H9 (cell line): ENCODE measurements at regions not wholly inside any gene's neighbourhood (a gene's known extent, or its start where the extent isn't known, plus 50 kb on each side); places are given as distances from the start of the nearest gene placed in this dataset.

Experiments used
- DNase-seq: peaks from one replicate; pipeline ENCODE4 v3.0.0-alpha.2; 2017
- H2AFZ ChIP-seq: one replicate; pipeline ENCODE4 v1.6.1; 2013; ENCODE audit warnings: mild to moderate bottlenecking, low read length, control low read depth, moderate library complexity
- H2AK5ac ChIP-seq: 2 replicates; pipeline ENCODE4 v1.6.1; 2013; ENCODE audit warnings: low read length, control low read depth, mixed read lengths; ENCODE audit not compliant: insufficient read length
- H2BK120ac ChIP-seq: one replicate; pipeline ENCODE4 v1.6.1; 2013; ENCODE audit warnings: low read depth, mild to moderate bottlenecking, low read length, control low read depth, inconsistent platforms; ENCODE audit not compliant: poor library complexity, severe bottlenecking
- H2BK12ac ChIP-seq: 2 replicates; pipeline ENCODE4 v1.6.1; 2013; ENCODE audit warnings: low read length, control low read depth, mixed read lengths, low read depth; ENCODE audit not compliant: insufficient read length
- H2BK15ac ChIP-seq: 2 replicates; pipeline ENCODE4 v1.6.1; 2013; ENCODE audit warnings: low read depth, low read length, control low read depth
- H2BK20ac ChIP-seq: one replicate; pipeline ENCODE4 v1.6.1; 2013; ENCODE audit warnings: low read depth, mild to moderate bottlenecking, low read length, control low read depth, inconsistent platforms; ENCODE audit not compliant: poor library complexity, severe bottlenecking
- H2BK5ac ChIP-seq: 2 replicates; pipeline ENCODE4 v1.6.1; 2013; ENCODE audit warnings: low read length, control low read depth, mixed read lengths; ENCODE audit not compliant: insufficient read length
- H3K14ac ChIP-seq: 2 replicates; pipeline ENCODE4 v1.6.1; 2013; ENCODE audit warnings: low read length, control low read depth; ENCODE audit not compliant: insufficient read depth
- H3K18ac ChIP-seq: 2 replicates; pipeline ENCODE4 v1.6.1; 2013; ENCODE audit warnings: low read depth, mild to moderate bottlenecking, mixed read lengths, low read length, control low read depth; ENCODE audit not compliant: insufficient read length
- H3K23ac ChIP-seq: 2 replicates; pipeline ENCODE4 v1.6.1; 2013; ENCODE audit warnings: low read length, control low read depth, mixed read lengths, low read depth; ENCODE audit not compliant: insufficient read length
- H3K23me2 ChIP-seq: 2 replicates; pipeline ENCODE4 v1.6.1; 2013; ENCODE audit warnings: low read depth, mild to moderate bottlenecking, mixed read lengths, low read length, control low read depth; ENCODE audit not compliant: insufficient read length, poor library complexity, severe bottlenecking
- H3K27ac ChIP-seq: 2 replicates; pipeline ENCODE4 v1.5.1; 2013; ENCODE audit warnings: low read length, control low read depth, mixed read lengths, low read depth; ENCODE audit not compliant: insufficient read length
- H3K27me3 ChIP-seq: 2 replicates; pipeline ENCODE4 v1.6.1; 2013; ENCODE audit warnings: low read length, control low read depth, inconsistent platforms; ENCODE audit not compliant: insufficient read depth
- H3K4ac ChIP-seq: 2 replicates; pipeline ENCODE4 v1.6.1; 2013; ENCODE audit warnings: low read depth, mild to moderate bottlenecking, control low read depth, inconsistent platforms, low read length, moderate library complexity
- H3K4me1 ChIP-seq: 2 replicates; pipeline ENCODE4 v1.6.1; 2013; ENCODE audit warnings: low read length, control low read depth, inconsistent platforms; ENCODE audit not compliant: insufficient read depth
- H3K4me2 ChIP-seq: 2 replicates; pipeline ENCODE4 v1.6.1; 2013; ENCODE audit warnings: low read length, control low read depth, mixed read lengths; ENCODE audit not compliant: insufficient read length, insufficient read depth
- H3K56ac ChIP-seq: 2 replicates; pipeline ENCODE4 v1.6.1; 2013; ENCODE audit warnings: low read depth, mild to moderate bottlenecking, mixed read lengths, low read length, control low read depth; ENCODE audit not compliant: insufficient read length
- H3K79me1 ChIP-seq: 2 replicates; pipeline ENCODE4 v1.6.1; 2013; ENCODE audit warnings: low read depth, mild to moderate bottlenecking, moderate library complexity, low read length, control low read depth, inconsistent platforms; ENCODE audit not compliant: insufficient read depth, poor library complexity, severe bottlenecking
- H3K79me2 ChIP-seq: 2 replicates; pipeline ENCODE4 v1.6.1; 2013; ENCODE audit warnings: low read length, control low read depth, inconsistent platforms; ENCODE audit not compliant: insufficient read depth
- H3K9ac ChIP-seq: 2 replicates; pipeline ENCODE4 v1.6.1; 2013; ENCODE audit warnings: low read length, control low read depth, mixed read lengths; ENCODE audit not compliant: insufficient read length; ENCODE audit errors: extremely low read depth
- H3K9me3 ChIP-seq: one replicate; pipeline ENCODE4 v1.6.1; 2013; ENCODE audit warnings: low read depth, low read length, inconsistent platforms; ENCODE audit not compliant: control insufficient read depth
- H3T11ph ChIP-seq: one replicate; pipeline ENCODE4 v1.6.1; 2013; ENCODE audit warnings: mild to moderate bottlenecking, low read length, control low read depth, inconsistent platforms
- H4K20me1 ChIP-seq: one replicate; pipeline ENCODE4 v1.6.1; 2013; ENCODE audit not compliant: control insufficient read depth, insufficient read length, insufficient read depth
- H4K5ac ChIP-seq: 2 replicates; pipeline ENCODE4 v1.6.1; 2013; ENCODE audit warnings: low read depth, mild to moderate bottlenecking, mixed read lengths, low read length, control low read depth; ENCODE audit not compliant: insufficient read length
- H4K8ac ChIP-seq: replicated peaks from 2 replicates; pipeline ENCODE4 v1.6.1; 2013; ENCODE audit warnings: low read length, control low read depth, mixed read lengths, low read depth; ENCODE audit not compliant: insufficient read length
- H4K91ac ChIP-seq: 2 replicates; pipeline ENCODE4 v1.6.1; 2013; ENCODE audit warnings: low read depth, mild to moderate bottlenecking, moderate library complexity, mixed read lengths, low read length, control low read depth; ENCODE audit not compliant: insufficient read length
- H3K27ac Mint-ChIP-seq, 3 experiments: 2 replicates in 2 of 3; 3 replicates in 1 of 3; pipeline ENCODE4 v1.8.0; 2020 to 2021; ENCODE audit warnings: mixed read lengths in 3 of 3, mild to moderate bottlenecking in 1 of 3, moderate library complexity in 1 of 3
- H3K27me3 Mint-ChIP-seq: 2 replicates; pipeline ENCODE4 v1.8.0; 2021; ENCODE audit warnings: low read depth, mild to moderate bottlenecking, moderate library complexity, mixed read lengths
- H3K36me3 Mint-ChIP-seq, 3 experiments: 2 replicates in 2 of 3; 3 replicates in 1 of 3; pipeline ENCODE4 v1.8.0; 2020 to 2021; ENCODE audit warnings: low read depth in 3 of 3, mixed read lengths in 3 of 3; ENCODE audit not compliant: insufficient read depth in 1 of 3
- H3K4me1 Mint-ChIP-seq, 2 experiments: 2 replicates each; pipeline ENCODE4 v1.8.0; 2020; ENCODE audit warnings: mixed read lengths in 2 of 2
- H3K4me3 Mint-ChIP-seq, 2 experiments: 2 replicates in 1 of 2; 3 replicates in 1 of 2; pipeline ENCODE4 v1.8.0; 2020 to 2021; ENCODE audit warnings: mild to moderate bottlenecking in 2 of 2, mixed read lengths in 2 of 2, moderate library complexity in 1 of 2
- H3K9me3 Mint-ChIP-seq, 2 experiments: 2 replicates in 1 of 2; 3 replicates in 1 of 2; pipeline ENCODE4 v1.8.0; 2020; ENCODE audit warnings: mild to moderate bottlenecking in 2 of 2, mixed read lengths in 2 of 2, moderate library complexity in 1 of 2
- CTCF ChIP-seq: fragments of 200-600 bp; sonication (generic); conservative IDR thresholded peaks from 3 replicates; pipeline ENCODE4 v1.8.0; 2021; ENCODE audit warnings: antibody characterized with exemption, mild to moderate bottlenecking
- WGBS: extraction: QIAGEN DNeasy Blood & Tissue Kit; methylation state at CpG from one replicate; pipeline ENCODE4 v1.1.7; 2013; ENCODE audit warnings: missing lambda C conversion rate, low lambda C conversion rate, mixed read lengths; ENCODE audit not compliant: insufficient read length; ENCODE audit errors: extremely low coverage; 5-methylcytosine and 5-hydroxymethylcytosine counted together

GRCh38 chr16:5820472-5820871 is 722.9 kb upstream of the EEF2KMT start:
- no peak overlapping the region for H2AFZ ChIP-seq
- Mint-ChIP-seq H3K36me3 (no peaks in the 10 kb centered on the region; a peak in 1 of 7 replicates), H3K27me3 (no peaks in the 10 kb centered on the region; the same call in 1 of the 2 replicates), H3K4me1 (0 out of 4 replicates have a peak, but pooled peaks cover 0 to 3% of the 10 kb centered on the region in 2 experiments), H3K4me3 (no peak overlapping the region), H3K9me3 (no peaks in the 10 kb centered on the region), H3K27ac (no peak overlapping the region; a peak in 1 of 7 replicates)
- TF ChIP-seq CTCF = no peak
- H3K56ac ChIP-seq = no peak overlapping the region
- H2BK12ac ChIP-seq = no peak overlapping the region
- WGBS = no CpG with 5 or more reads among the region's 13 CpGs
- no peak overlapping the region for H3K14ac ChIP-seq
- no peak overlapping the region for H2AK5ac ChIP-seq
- H3K4ac ChIP-seq = no peak overlapping the region
- H4K20me1 ChIP-seq = no peaks in the 10 kb centered on the region
- no peak overlapping the region for H4K5ac ChIP-seq
- H3K23ac ChIP-seq = no peak overlapping the region
- no peak for DNase-seq
- H3K23me2 ChIP-seq = no peaks in the 10 kb centered on the region
- H3K4me1 ChIP-seq = no peaks in the 10 kb centered on the region
- no peak overlapping the region for H2BK20ac ChIP-seq
- H3T11ph ChIP-seq = no peak overlapping the region
- H3K4me2 ChIP-seq = no peak overlapping the region
- H3K79me1 ChIP-seq = no peaks in the 10 kb centered on the region
- H3K9ac ChIP-seq = no peak overlapping the region
- no peak overlapping the region for H2BK5ac ChIP-seq
- no peaks in the 10 kb centered on the region for H3K27me3 ChIP-seq
- no peak overlapping the region for H4K8ac ChIP-seq
- H3K9me3 ChIP-seq = no peaks in the 10 kb centered on the region
- H3K79me2 ChIP-seq = no peaks in the 10 kb centered on the region
- H2BK120ac ChIP-seq = no peak overlapping the region
- no peak overlapping the region for H4K91ac ChIP-seq
- H3K18ac ChIP-seq = no peak overlapping the region
- H3K27ac ChIP-seq = no peak overlapping the region
- H2BK15ac ChIP-seq = no peak overlapping the region
